H1 (cell line): ENCODE measurements at regions not wholly inside any gene's neighbourhood (a gene's known extent, or its start where the extent isn't known, plus 50 kb on each side); places are given as distances from the start of the nearest gene placed in this dataset.

ENCODE experiments used
- CHD7 ChIP-seq: fragments of 300-600 bp; sonication (generic); IDR thresholded peaks from 2 replicates; pipeline ENCODE4 v1.7.1; 2012; ENCODE audit warnings: low read length, moderate library complexity, mild to moderate bottlenecking, inconsistent platforms; ENCODE audit not compliant: insufficient replicate concordance
- EP300 ChIP-seq, 2 experiments: IDR thresholded peaks; 1 replicate in 1 of 2; 2 replicates in 1 of 2; pipeline ENCODE4 v1.6.1; 2011 to 2012; ENCODE audit warnings: low read depth in 2 of 2, low read length in 2 of 2, mild to moderate bottlenecking in 2 of 2, borderline replicate concordance in 1 of 2, inconsistent platforms in 1 of 2, moderate library complexity in 1 of 2
- GTF2F1 ChIP-seq: IDR thresholded peaks from 2 replicates; pipeline ENCODE4 v1.6.1; 2012; ENCODE audit warnings: low read depth, low read length, improper control_type of control experiment, borderline replicate concordance
- POLR2AphosphoS5 ChIP-seq: IDR thresholded peaks from 2 replicates; pipeline ENCODE4 v1.6.1; 2011; ENCODE audit warnings: low read depth, low read length
- RNF2 ChIP-seq: fragments of 200-900, 300-1000 bp; sonication (generic); IDR thresholded peaks from 2 replicates; pipeline ENCODE4 v1.7.1; 2016; ENCODE audit warnings: borderline replicate concordance, low read depth, mild to moderate bottlenecking, antibody characterized with exemption, low read length; ENCODE audit not compliant: poor library complexity, severe bottlenecking; ENCODE audit errors: missing control alignments

GRCh38 chr6:166841216-166841615, 115.1 kb downstream of the RNASET2 start (continued):
- TF ChIP-seq CHD7 (no peak), POLR2AphosphoS5 (no peak), RNF2 (no peak), EP300 (IDR thresholded peaks at IDR 0.05; ENCODE audit: borderline replicate concordance in 1 of 2, low read depth in 2 of 2, low read length in 2 of 2) (no peak), GTF2F1 (no peak)
